Stomach (tissue), 8 donors: ENCODE measurements at regions not wholly inside any gene's neighbourhood (a gene's known extent, or its start where the extent isn't known, plus 50 kb on each side); places are given as distances from the start of the nearest gene placed in this dataset.

Experiments
- DNase-seq, 2 donors: peaks; one replicate each; pipeline versions ENCODE4 v3.0.0 to v3.0.0-alpha.2; 2013 to 2019
- H3K27ac ChIP-seq, 5 donors: fragments of 200-600 bp in 4 of 5; sonication (generic) in 4 of 5; one replicate each; pipeline ENCODE4 v1.5.1; 2013 to 2019; ENCODE audit warnings: mild to moderate bottlenecking in 1 of 5, moderate library complexity in 1 of 5
- H3K27me3 ChIP-seq, 3 donors: fragments of 200-600 bp; sonication (generic); one replicate each; pipeline ENCODE4 v1.5.1; 2017 to 2019; ENCODE audit warnings: mixed run types in 1 of 3
- H3K36me3 ChIP-seq, 4 donors: fragments of 200-600 bp; sonication (generic); 1 replicate in 3 of 4; 2 replicates in 1 of 4; pipeline ENCODE4 v1.5.1; 2016 to 2019
- H3K4me1 ChIP-seq, 4 donors: fragments of 200-600 bp; sonication (generic); one replicate each; pipeline ENCODE4 v1.5.1; 2016 to 2019
- H3K4me3 ChIP-seq, 4 donors: fragments of 200-600 bp; sonication (generic) in 3 of 4; one replicate each; pipeline ENCODE4 v1.5.1; 2016 to 2019; ENCODE audit warnings: mild to moderate bottlenecking in 1 of 4
- H3K9me3 ChIP-seq, 4 donors: fragments of 200-600 bp; sonication (generic); one replicate each; pipeline ENCODE4 v1.5.1; 2016 to 2019
- CTCF ChIP-seq, 7 experiments: fragments of 450-650 bp in 4 of 7; fragments of 200-600 bp in 3 of 7; sonication (generic) in 3 of 7; IDR thresholded peaks; one replicate each; pipeline ENCODE4 v1.5.1; 2016 to 2019; ENCODE audit warnings: antibody characterized with exemption in 7 of 7, control low read depth in 2 of 7, mild to moderate bottlenecking in 1 of 7
- EP300 ChIP-seq: sonication (generic); formaldehyde crosslinking; IDR thresholded peaks from one replicate; pipeline ENCODE4 v1.6.1; 2017; ENCODE audit warnings: antibody characterized with exemption
- POLR2A ChIP-seq, 4 donors: fragments of 450-650 bp; IDR thresholded peaks; one replicate each; pipeline ENCODE4 v1.6.1; 2016; ENCODE audit warnings: antibody characterized with exemption in 4 of 4, control low read depth in 2 of 4, mild to moderate bottlenecking in 1 of 4, moderate library complexity in 1 of 4
- POLR2AphosphoS5 ChIP-seq, 3 donors: sonication (generic); formaldehyde crosslinking; IDR thresholded peaks; one replicate each; pipeline ENCODE4 v1.6.1; 2016; ENCODE audit warnings: antibody characterized with exemption in 3 of 3
- WGBS, 5 donors: extraction: QIAGEN DNeasy Blood & Tissue Kit in 3 of 5; methylation state at CpG; one replicate each; pipeline versions ENCODE4 v1.1.5 to v1.1.7; 2013 to 2018; 5-methylcytosine and 5-hydroxymethylcytosine counted together
- intact Hi-C: fragments of 100-400 bp; cut with DNase I; formaldehyde crosslinking; loops from one replicate; pipeline ENCODE4 v1.15.1; 2023; ENCODE audit warnings: low total_unique reads
- donor health status: healthy with polysubstance abuse.
- donor health status: Bipolar disorder and iron deficiency.
- donor health status: healthy.

- Histone ChIP-seq H3K27me3 (no peaks in the 10 kb centered on the region), H3K4me3 (no peak overlapping the region), H3K36me3 (no peaks in the 10 kb centered on the region), H3K9me3 (peaks cover 0 to 8% (median 3%) of the 10 kb centered on the region in 4 donors), H3K27ac (no peak overlapping the region), H3K4me1 (peaks cover 12 to 24% (median 22%) of the 10 kb centered on the region in 4 donors)
- 87 to 98% (median 95%) methylated on average over 11 to 13 of the region's 13 CpGs for WGBS, 5 donors
- no peak for DNase-seq
- intact Hi-C loops, result no loop called here
- TF ChIP-seq POLR2A (IDR thresholded peaks at IDR 0.05), result no peak
- TF ChIP-seq CTCF (IDR thresholded peaks at IDR 0.05), result no peak
- TF ChIP-seq POLR2AphosphoS5 (IDR thresholded peaks at IDR 0.05), result no peak
- no peak for TF ChIP-seq EP300
These were observed 137.2 kb upstream of the NCOR2 start for GRCh38 chr12:124704619-124705018.

DNA sequence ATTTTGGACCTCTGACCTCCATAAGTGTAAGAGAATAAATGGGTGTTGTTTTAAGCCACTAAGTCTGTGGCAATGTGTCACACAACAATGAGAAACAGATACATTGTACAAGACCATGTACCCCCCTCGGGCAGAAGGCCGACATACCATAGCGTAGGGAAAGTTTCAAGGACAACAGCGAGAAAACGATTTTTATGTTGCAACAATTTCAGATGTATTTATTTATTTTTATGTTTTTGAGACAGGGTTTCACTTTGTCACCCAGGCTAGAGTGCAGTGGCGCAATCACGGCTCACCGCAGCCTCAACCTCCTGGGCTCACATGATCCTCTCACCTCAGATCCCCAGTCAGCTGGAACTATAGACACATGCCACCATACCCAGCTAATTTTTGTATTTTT lies 136.4 kb upstream of the NCOR2 start:
- TF ChIP-seq POLR2AphosphoS5 (IDR thresholded peaks at IDR 0.05) (no peak), EP300 (no peak), POLR2A (IDR thresholded peaks at IDR 0.05) (no peak), CTCF (IDR thresholded peaks at IDR 0.05) (no peak)
- peaks cover 19 to 32% (median 30%) of the 10 kb centered on the region in 4 donors for H3K4me1 ChIP-seq
- H3K27ac ChIP-seq, result no peak overlapping the region
- H3K9me3 ChIP-seq, result peaks cover 0 to 8% (median 3%) of the 10 kb centered on the region in 4 donors
- intact Hi-C loops, result no loop called here
- H3K36me3 ChIP-seq, result no peaks in the 10 kb centered on the region
- no peak overlapping the region for H3K4me3 ChIP-seq
- no peak for DNase-seq
- H3K27me3 ChIP-seq, result no peaks in the 10 kb centered on the region
- 84 to 94% (median 88%) methylated on average over 8 of the region's 8 CpGs for WGBS, 5 donors

GRCh38 chr12:124702736-124703135 lies 135.3 kb upstream of the NCOR2 start:
- H3K27me3 ChIP-seq, result no peaks in the 10 kb centered on the region
- no peak for DNase-seq
- no peaks in the 10 kb centered on the region for H3K36me3 ChIP-seq
- H3K4me3 ChIP-seq, result no peak overlapping the region
- no peak overlapping the region for H3K27ac ChIP-seq
- TF ChIP-seq POLR2AphosphoS5 (IDR thresholded peaks at IDR 0.05) (no peak), EP300 (no peak), POLR2A (IDR thresholded peaks at IDR 0.05) (no peak), CTCF (IDR thresholded peaks at IDR 0.05) (no peak)
- H3K9me3 ChIP-seq, result peaks cover 0 to 5% (median under 1%) of the 10 kb centered on the region in 4 donors
- intact Hi-C loops, result no loop called here
- 82 to 95% (median 92%) methylated on average over 1 of the region's 1 CpG for WGBS, 5 donors
- H3K4me1 ChIP-seq, result peaks cover 24 to 42% (median 35%) of the 10 kb centered on the region in 4 donors

DNA sequence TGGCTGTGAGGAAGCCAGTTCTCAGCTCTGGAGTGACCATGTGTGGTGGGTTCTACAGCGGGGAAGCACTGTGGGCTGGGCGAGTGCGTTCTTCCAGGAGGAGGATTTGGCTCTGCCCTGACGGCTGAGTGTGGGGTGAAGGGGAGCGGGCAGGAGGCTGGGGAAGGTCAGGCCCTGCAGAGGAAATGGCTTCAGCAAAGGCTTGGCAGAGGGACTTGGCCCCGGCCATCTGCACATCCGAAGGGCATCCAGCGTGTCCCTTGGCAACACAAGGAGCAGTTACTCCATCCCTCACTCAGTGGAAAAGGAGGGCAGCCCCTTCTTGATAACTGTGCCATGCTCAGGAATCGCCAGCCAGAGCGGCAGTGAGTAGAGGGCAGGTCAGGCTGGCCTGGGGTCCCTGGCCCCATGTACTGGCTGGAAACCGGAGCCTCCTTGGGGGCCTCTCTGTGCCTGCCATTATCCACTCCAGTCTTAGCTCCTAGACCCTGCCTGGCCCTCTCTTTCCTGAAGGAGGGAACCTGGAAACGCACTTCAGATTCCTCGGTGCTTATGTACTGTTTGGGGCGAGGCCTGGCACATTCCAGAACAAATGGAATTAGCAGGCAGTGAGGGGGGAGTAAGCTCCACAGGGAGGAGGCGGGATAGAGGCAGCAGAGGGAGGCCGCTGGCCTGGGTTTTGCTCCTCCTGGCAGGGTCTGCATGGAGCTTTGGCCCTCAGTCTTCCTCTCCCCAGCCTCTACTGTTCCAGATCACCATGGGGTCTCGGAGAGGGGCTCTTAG lies 133.6 kb upstream of the NCOR2 start:
- 35 to 59% (median 49%) methylated on average over 15 to 17 of the region's 17 CpGs for WGBS, 5 donors
- intact Hi-C loops, result no loop called here
- peaks cover 31 to 60% (median 45%) of the 10 kb centered on the region in 4 donors for H3K4me1 ChIP-seq
- DNase-seq, result peak; percentile 68 to 90
- no peaks in the 10 kb centered on the region for H3K27me3 ChIP-seq
- H3K36me3 ChIP-seq, result no peaks in the 10 kb centered on the region
- H3K4me3 ChIP-seq, result no peak overlapping the region
- H3K27ac ChIP-seq, result peak overlapping the region; percentile 54 to 83 (median 80)
- no peak for TF ChIP-seq CTCF (IDR thresholded peaks at IDR 0.05)
- peak; percentile 58 to 64 (median 62) for TF ChIP-seq POLR2AphosphoS5 (IDR thresholded peaks at IDR 0.05)
- no peak for TF ChIP-seq POLR2A (IDR thresholded peaks at IDR 0.05)
- no peaks in the 10 kb centered on the region for H3K9me3 ChIP-seq
